22Rv1 (cell line): ENCODE measurements at regions not wholly inside any gene's neighbourhood (a gene's known extent, or its start where the extent isn't known, plus 50 kb on each side); places are given as distances from the start of the nearest gene placed in this dataset.
"Not testable (repeated sequence)": the region's sequence is repeated elsewhere in the genome, so short reads cannot be mapped to it uniquely, and the experiment has no call there.

Source experiments
- CTCF ChIP-seq: fragments of 450-650 bp; IDR thresholded peaks from 2 replicates; pipeline ENCODE4 v1.5.1; 2017; ENCODE audit warnings: mild to moderate bottlenecking
- ZFX ChIP-seq: fragments of 450-650 bp; IDR thresholded peaks from 2 replicates; pipeline ENCODE4 v1.6.1; 2017; ENCODE audit warnings: antibody characterized with exemption, borderline replicate concordance

GRCh38 chr22:10708175-10708574 is 4819.8 kb upstream of the OR11H1 start:
- not testable (repeated sequence) for TF ChIP-seq CTCF, ZFX
